IMR-90 (cell line): ENCODE measurements at regions not wholly inside any gene's neighbourhood (a gene's known extent, or its start where the extent isn't known, plus 50 kb on each side); places are given as distances from the start of the nearest gene placed in this dataset.

Experiments used
- ATAC-seq: fragments of 200-7000 bp; cut with Tn5 transposase; 2 replicates; pipeline ENCODE4 v1.9.1; 2020; ENCODE audit warnings: low read depth, mild to moderate bottlenecking, moderate library complexity
- BruUV-seq: library from RNA; stranded (reverse); fragments of 400-500 nt; replicated peaks from 2 replicates; lab custom pipeline; 2021; lab: Mats Ljungman, UMichigan
- CTCF ChIA-PET: fragments of 300-600 bp; formaldehyde crosslinking; extraction: SDS; loops from one replicate; lab custom pipeline; 2021; ENCODE audit warnings: antibody characterized with exemption; lab: Yijun Ruan, JAX
- POLR2A ChIA-PET: fragments of 300-600 bp; sonication (Branson Sonifier 250); formaldehyde crosslinking; loops from one replicate; lab custom pipeline; 2022; ENCODE audit warnings: antibody characterized with exemption; ENCODE audit not compliant: unreplicated experiment; lab: Charles Lee
- DNase-seq: peaks from one replicate; pipeline ENCODE4 v3.0.0; 2013
- H2AFZ ChIP-seq: replicated peaks from 2 replicates; pipeline ENCODE3; 2013; ENCODE audit warnings: low read length, mild to moderate bottlenecking; ENCODE audit not compliant: poor library complexity
- H2AK5ac ChIP-seq: 2 replicates; pipeline ENCODE4 v1.6.1; 2013; ENCODE audit warnings: low read depth, low read length, inconsistent platforms
- H2AK9ac ChIP-seq: replicated peaks from 2 replicates; pipeline ENCODE3; 2013; ENCODE audit warnings: mild to moderate bottlenecking, low read depth, low read length, moderate library complexity; ENCODE audit not compliant: poor library complexity
- H2BK120ac ChIP-seq: 2 replicates; pipeline ENCODE4 v1.6.1; 2013; ENCODE audit warnings: low read depth, low read length, inconsistent platforms
- H2BK15ac ChIP-seq: 3 replicates; pipeline ENCODE4 v1.6.1; 2013; ENCODE audit warnings: low read depth, low read length, inconsistent platforms
- H2BK20ac ChIP-seq: 2 replicates; pipeline ENCODE4 v1.6.1; 2013; ENCODE audit warnings: low read depth, mild to moderate bottlenecking, inconsistent platforms, low read length, moderate library complexity
- H2BK5ac ChIP-seq: 2 replicates; pipeline ENCODE4 v1.6.1; 2013; ENCODE audit warnings: mild to moderate bottlenecking, low read depth, low read length, inconsistent platforms; ENCODE audit not compliant: poor library complexity, severe bottlenecking
- H3K14ac ChIP-seq: replicated peaks from 2 replicates; pipeline ENCODE4 v1.6.1; 2013; ENCODE audit warnings: low read depth, low read length, inconsistent platforms
- H3K18ac ChIP-seq: 2 replicates; pipeline ENCODE4 v1.6.1; 2013; ENCODE audit warnings: low read depth, low read length, control low read depth
- H3K23ac ChIP-seq: 2 replicates; pipeline ENCODE4 v1.6.1; 2013; ENCODE audit warnings: low read depth, low read length, inconsistent platforms
- H3K27ac ChIP-seq: 2 replicates; pipeline ENCODE4 v1.5.1; 2013; ENCODE audit warnings: mild to moderate bottlenecking, control low read depth, low read length; ENCODE audit not compliant: insufficient read depth
- H3K27me3 ChIP-seq: 2 replicates; pipeline ENCODE4 v1.6.1; 2013; ENCODE audit warnings: low read length; ENCODE audit not compliant: control insufficient read depth, insufficient read depth
- H3K36me3 ChIP-seq: 2 replicates; pipeline ENCODE4 v1.6.1; 2013; ENCODE audit warnings: low read length, mixed read lengths; ENCODE audit not compliant: control insufficient read depth, insufficient read depth
- H3K4ac ChIP-seq: 2 replicates; pipeline ENCODE4 v1.6.1; 2013; ENCODE audit warnings: low read depth, low read length, inconsistent platforms
- H3K4me1 ChIP-seq: 2 replicates; pipeline ENCODE4 v1.6.1; 2013; ENCODE audit warnings: low read length, mixed read lengths; ENCODE audit not compliant: control insufficient read depth, insufficient read depth
- H3K4me2 ChIP-seq: 2 replicates; pipeline ENCODE4 v1.6.1; 2013; ENCODE audit warnings: low read depth, mild to moderate bottlenecking, control low read depth, low read length, moderate library complexity
- H3K4me3 ChIP-seq: 2 replicates; pipeline ENCODE4 v1.5.1; 2013; ENCODE audit warnings: low read depth, mild to moderate bottlenecking, control low read depth, low read length, moderate library complexity; ENCODE audit not compliant: insufficient read depth
- H3K56ac ChIP-seq: 2 replicates; pipeline ENCODE4 v1.6.1; 2013; ENCODE audit warnings: low read length, inconsistent platforms; ENCODE audit not compliant: insufficient read depth; ENCODE audit errors: extremely low read depth
- H3K79me1 ChIP-seq, 2 experiments: 2 replicates each; pipeline ENCODE4 v1.6.1; 2013; ENCODE audit warnings: low read length in 2 of 2, inconsistent platforms in 1 of 2, low read depth in 1 of 2
- H3K9ac ChIP-seq: 2 replicates; pipeline ENCODE4 v1.6.1; 2013; ENCODE audit warnings: low read depth, low read length, control low read depth
- H3K9me1 ChIP-seq: 2 replicates; pipeline ENCODE4 v1.6.1; 2013; ENCODE audit warnings: low read length, inconsistent platforms; ENCODE audit not compliant: insufficient read depth
- H3K9me3 ChIP-seq: 2 replicates; pipeline ENCODE4 v1.6.1; 2013; ENCODE audit warnings: low read length; ENCODE audit not compliant: control insufficient read depth, insufficient read depth
- H4K20me1 ChIP-seq: 2 replicates; pipeline ENCODE4 v1.6.1; 2013; ENCODE audit warnings: low read length, inconsistent platforms; ENCODE audit not compliant: insufficient read depth
- H4K5ac ChIP-seq: 2 replicates; pipeline ENCODE4 v1.6.1; 2013; ENCODE audit warnings: mild to moderate bottlenecking, low read depth, low read length, control low read depth
- H4K8ac ChIP-seq, 2 experiments: 2 replicates each; pipeline ENCODE4 v1.6.1; 2013; ENCODE audit warnings: low read depth in 2 of 2, low read length in 2 of 2, control low read depth in 1 of 2, inconsistent platforms in 1 of 2
- H4K91ac ChIP-seq: 2 replicates; pipeline ENCODE4 v1.6.1; 2013; ENCODE audit warnings: low read depth, low read length, inconsistent platforms; ENCODE audit not compliant: insufficient read depth
- BHLHE40 ChIP-seq: fragments of 150-350 bp; IDR thresholded peaks from 2 replicates; pipeline ENCODE4 v1.6.1; 2016; ENCODE audit warnings: mild to moderate bottlenecking, low read depth, low read length
- CEBPB ChIP-seq: IDR thresholded peaks from 2 replicates; pipeline ENCODE4 v1.6.1; 2012; ENCODE audit warnings: low read depth, low read length, improper control_type of control experiment
- CHD1 ChIP-seq: IDR thresholded peaks from 2 replicates; pipeline ENCODE4 v1.6.1; 2012; ENCODE audit warnings: low read depth, low read length, improper control_type of control experiment
- FOS ChIP-seq: fragments of 150-350 bp; IDR thresholded peaks from 2 replicates; pipeline ENCODE4 v1.6.1; 2016; ENCODE audit warnings: low read depth, low read length
- MAFK ChIP-seq: IDR thresholded peaks from 2 replicates; pipeline ENCODE4 v1.6.1; 2012; ENCODE audit warnings: low read depth, low read length, improper control_type of control experiment
- MAZ ChIP-seq: IDR thresholded peaks from 2 replicates; pipeline ENCODE4 v1.6.1; 2012; ENCODE audit warnings: low read depth, mild to moderate bottlenecking, low read length, improper control_type of control experiment, moderate library complexity, borderline replicate concordance
- MXI1 ChIP-seq: IDR thresholded peaks from 2 replicates; pipeline ENCODE4 v1.6.1; 2012; ENCODE audit warnings: low read depth, mild to moderate bottlenecking, low read length, moderate library complexity, borderline replicate concordance
- NFE2L2 ChIP-seq: fragments of 150-350 bp; IDR thresholded peaks from 2 replicates; pipeline ENCODE4 v1.6.1; 2016; ENCODE audit warnings: low read depth, mild to moderate bottlenecking, low read length
- POLR2A ChIP-seq: IDR thresholded peaks from 2 replicates; pipeline ENCODE4 v1.6.1; 2012; ENCODE audit warnings: mild to moderate bottlenecking, low read depth, low read length
- RAD21 ChIP-seq: IDR thresholded peaks from 2 replicates; pipeline ENCODE4 v1.6.1; 2012; ENCODE audit warnings: low read length, improper control_type of control experiment
- RCOR1 ChIP-seq: IDR thresholded peaks from 2 replicates; pipeline ENCODE4 v1.6.1; 2012; ENCODE audit warnings: mild to moderate bottlenecking, low read length, improper control_type of control experiment; ENCODE audit not compliant: insufficient replicate concordance
- RFX5 ChIP-seq: IDR thresholded peaks from 2 replicates; pipeline ENCODE4 v1.8.0; 2012; ENCODE audit warnings: low read depth, mild to moderate bottlenecking, low read length, moderate library complexity
- SMC3 ChIP-seq: fragments of 150-350 bp; IDR thresholded peaks from 2 replicates; pipeline ENCODE4 v1.6.1; 2016; ENCODE audit warnings: low read depth, mild to moderate bottlenecking, antibody characterized with exemption, low read length, moderate library complexity
- WGBS, 2 experiments: methylation state at CpG; one replicate each; pipeline versions ENCODE4 v1.1.5 to v1.1.7; 2013; ENCODE audit warnings: missing lambda C conversion rate in 2 of 2; ENCODE audit not compliant: insufficient read length in 1 of 2; ENCODE audit errors: extremely low coverage in 2 of 2; 5-methylcytosine and 5-hydroxymethylcytosine counted together
- dilution Hi-C: fragments of 300-500 bp; cut with HindIII; formaldehyde crosslinking; loops from one replicate; pipeline ENCODE4 v1.14.3; 2018; ENCODE audit warnings: low sequenced_read_pairs; ENCODE audit not compliant: unreplicated experiment
- in situ Hi-C: fragments of 300-500 bp; cut with MboI; formaldehyde crosslinking; loops from 3 replicates; pipeline ENCODE4 v1.14.3; 2019; ENCODE audit warnings: low sequenced_read_pairs, inconsistent platforms, mixed read lengths
- intact Hi-C: fragments of 100-400 bp; cut with micrococcal nuclease; formaldehyde crosslinking; loops from 2 replicates; pipeline ENCODE4 v1.10.0; 2022
- TF ChIP-seq, protein P1 (sequence below): conservative IDR thresholded peaks from 2 replicates; pipeline ENCODE4 v1.5.1; 2012; ENCODE audit warnings: mild to moderate bottlenecking, low read depth, low read length, improper control_type of control experiment
- TF ChIP-seq, protein P2 (sequence below): fragments of 150-350 bp; IDR thresholded peaks from 2 replicates; pipeline ENCODE4 v1.6.1; 2017; ENCODE audit warnings: mild to moderate bottlenecking, antibody characterized with exemption, low read length, low read depth

GRCh38 chr15:26382444-26383072 is 390.3 kb downstream of the GABRB3 start:
- in situ Hi-C loops = no loop called here
- no peak overlapping the region for H2BK120ac ChIP-seq
- H3K4me3 ChIP-seq = no peak overlapping the region
- dilution Hi-C loops = no loop called here
- no peaks in the 10 kb centered on the region for H3K9me1 ChIP-seq
- no peak overlapping the region for H4K8ac ChIP-seq
- no peak overlapping the region for H3K23ac ChIP-seq
- H2AK5ac ChIP-seq = no peak overlapping the region
- ChIA-PET POLR2A (no interaction called here), CTCF (no interaction called here)
- H3K27ac ChIP-seq = no peak overlapping the region
- no peak overlapping the region for H3K14ac ChIP-seq
- no peaks in the 10 kb centered on the region for H3K27me3 ChIP-seq
- no peaks in the 10 kb centered on the region for H4K20me1 ChIP-seq
- H3K9ac ChIP-seq = no peak overlapping the region
- no peak overlapping the region for H2AFZ ChIP-seq
- H4K5ac ChIP-seq = no peak overlapping the region
- DNase-seq (no peak), ATAC-seq (no peak)
- H3K9me3 ChIP-seq = peaks cover 21% of the 10 kb centered on the region
- no peak for TF ChIP-seq CEBPB
- no peak for TF ChIP-seq CHD1
- TF ChIP-seq RCOR1 = no peak
- TF ChIP-seq FOS = no peak
- no peak for TF ChIP-seq MAZ
- no peak for TF ChIP-seq NFE2L2
- TF ChIP-seq MXI1 = no peak
- TF ChIP-seq POLR2A = no peak
- no peak for TF ChIP-seq RFX5
- TF ChIP-seq, protein P1, sequence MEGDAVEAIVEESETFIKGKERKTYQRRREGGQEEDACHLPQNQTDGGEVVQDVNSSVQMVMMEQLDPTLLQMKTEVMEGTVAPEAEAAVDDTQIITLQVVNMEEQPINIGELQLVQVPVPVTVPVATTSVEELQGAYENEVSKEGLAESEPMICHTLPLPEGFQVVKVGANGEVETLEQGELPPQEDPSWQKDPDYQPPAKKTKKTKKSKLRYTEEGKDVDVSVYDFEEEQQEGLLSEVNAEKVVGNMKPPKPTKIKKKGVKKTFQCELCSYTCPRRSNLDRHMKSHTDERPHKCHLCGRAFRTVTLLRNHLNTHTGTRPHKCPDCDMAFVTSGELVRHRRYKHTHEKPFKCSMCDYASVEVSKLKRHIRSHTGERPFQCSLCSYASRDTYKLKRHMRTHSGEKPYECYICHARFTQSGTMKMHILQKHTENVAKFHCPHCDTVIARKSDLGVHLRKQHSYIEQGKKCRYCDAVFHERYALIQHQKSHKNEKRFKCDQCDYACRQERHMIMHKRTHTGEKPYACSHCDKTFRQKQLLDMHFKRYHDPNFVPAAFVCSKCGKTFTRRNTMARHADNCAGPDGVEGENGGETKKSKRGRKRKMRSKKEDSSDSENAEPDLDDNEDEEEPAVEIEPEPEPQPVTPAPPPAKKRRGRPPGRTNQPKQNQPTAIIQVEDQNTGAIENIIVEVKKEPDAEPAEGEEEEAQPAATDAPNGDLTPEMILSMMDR = no peak
- TF ChIP-seq, protein P2, sequence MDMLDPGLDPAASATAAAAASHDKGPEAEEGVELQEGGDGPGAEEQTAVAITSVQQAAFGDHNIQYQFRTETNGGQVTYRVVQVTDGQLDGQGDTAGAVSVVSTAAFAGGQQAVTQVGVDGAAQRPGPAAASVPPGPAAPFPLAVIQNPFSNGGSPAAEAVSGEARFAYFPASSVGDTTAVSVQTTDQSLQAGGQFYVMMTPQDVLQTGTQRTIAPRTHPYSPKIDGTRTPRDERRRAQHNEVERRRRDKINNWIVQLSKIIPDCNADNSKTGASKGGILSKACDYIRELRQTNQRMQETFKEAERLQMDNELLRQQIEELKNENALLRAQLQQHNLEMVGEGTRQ = no peak
- no peak for TF ChIP-seq RAD21
- TF ChIP-seq BHLHE40 = no peak
- no peak for TF ChIP-seq SMC3
- TF ChIP-seq MAFK = no peak
- H3K4me1 ChIP-seq = no peaks in the 10 kb centered on the region
- no peak overlapping the region for H3K4ac ChIP-seq
- H3K36me3 ChIP-seq = no peaks in the 10 kb centered on the region
- no peak overlapping the region for H2BK15ac ChIP-seq
- H3K79me1 ChIP-seq = no peaks in the 10 kb centered on the region
- no TSS peak for BruUV-seq
- H3K56ac ChIP-seq = no peak overlapping the region
- no peak overlapping the region for H2AK9ac ChIP-seq
- H3K18ac ChIP-seq = no peak overlapping the region
- WGBS, 2 experiments = no CpG with 5 or more reads among the region's 8 CpGs
- H2BK5ac ChIP-seq = no peak overlapping the region
- H3K4me2 ChIP-seq = no peak overlapping the region
- no peak overlapping the region for H2BK20ac ChIP-seq
- H4K91ac ChIP-seq = no peak overlapping the region
- intact Hi-C loops = no loop called here
